GM12865 (cell line): ENCODE measurements at regions not wholly inside any gene's neighbourhood (a gene's known extent, or its start where the extent isn't known, plus 50 kb on each side); places are given as distances from the start of the nearest gene placed in this dataset.

Experiments used
- DNase-seq: peaks from one replicate; pipeline ENCODE4 v3.0.0; 2010; ENCODE audit warnings: low read depth
- H3K4me3 ChIP-seq: 2 replicates; pipeline ENCODE4 v1.5.1; 2011; ENCODE audit warnings: mild to moderate bottlenecking, low read depth, low read length, control low read depth
- TF ChIP-seq, protein P1 (sequence below): IDR thresholded peaks from 2 replicates; pipeline ENCODE4 v1.5.1; 2011; ENCODE audit warnings: low read length, control low read depth, low read depth, inconsistent platforms; ENCODE audit not compliant: insufficient read depth; ENCODE audit errors: missing control alignments

DNA sequence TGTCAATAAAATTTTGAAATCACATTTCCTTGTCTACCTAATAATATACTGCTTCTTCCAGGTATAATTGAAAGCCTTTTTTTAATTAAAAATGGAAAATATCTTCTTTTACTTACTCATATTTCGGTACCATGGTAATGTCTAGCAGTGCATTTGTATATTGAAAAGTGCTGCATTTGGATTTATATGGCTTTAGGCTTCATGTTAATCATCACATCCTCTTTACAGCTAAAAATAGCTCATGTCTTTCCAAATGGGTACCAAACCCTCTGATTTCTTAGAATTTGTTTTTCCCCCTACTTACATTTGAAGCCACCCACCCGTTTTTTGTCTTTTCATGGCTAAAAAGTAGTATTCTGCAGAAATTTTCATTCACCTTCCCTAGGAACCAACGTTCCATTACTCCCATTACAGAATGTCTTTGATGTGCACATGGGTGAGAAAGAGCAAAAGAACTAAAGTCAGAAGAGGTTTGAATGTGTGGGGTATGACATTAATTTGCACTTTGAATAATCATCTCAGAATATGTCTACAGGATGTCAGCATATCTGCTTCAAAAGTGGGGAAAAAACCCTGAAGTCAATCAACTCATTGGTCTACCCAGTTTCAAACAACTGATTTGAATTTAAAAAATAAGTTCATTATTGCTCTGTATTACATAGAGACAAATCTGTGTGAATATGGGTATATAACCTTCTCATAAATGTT, 935.9 kb downstream of the GATA3 start:
- TF ChIP-seq, protein P1, sequence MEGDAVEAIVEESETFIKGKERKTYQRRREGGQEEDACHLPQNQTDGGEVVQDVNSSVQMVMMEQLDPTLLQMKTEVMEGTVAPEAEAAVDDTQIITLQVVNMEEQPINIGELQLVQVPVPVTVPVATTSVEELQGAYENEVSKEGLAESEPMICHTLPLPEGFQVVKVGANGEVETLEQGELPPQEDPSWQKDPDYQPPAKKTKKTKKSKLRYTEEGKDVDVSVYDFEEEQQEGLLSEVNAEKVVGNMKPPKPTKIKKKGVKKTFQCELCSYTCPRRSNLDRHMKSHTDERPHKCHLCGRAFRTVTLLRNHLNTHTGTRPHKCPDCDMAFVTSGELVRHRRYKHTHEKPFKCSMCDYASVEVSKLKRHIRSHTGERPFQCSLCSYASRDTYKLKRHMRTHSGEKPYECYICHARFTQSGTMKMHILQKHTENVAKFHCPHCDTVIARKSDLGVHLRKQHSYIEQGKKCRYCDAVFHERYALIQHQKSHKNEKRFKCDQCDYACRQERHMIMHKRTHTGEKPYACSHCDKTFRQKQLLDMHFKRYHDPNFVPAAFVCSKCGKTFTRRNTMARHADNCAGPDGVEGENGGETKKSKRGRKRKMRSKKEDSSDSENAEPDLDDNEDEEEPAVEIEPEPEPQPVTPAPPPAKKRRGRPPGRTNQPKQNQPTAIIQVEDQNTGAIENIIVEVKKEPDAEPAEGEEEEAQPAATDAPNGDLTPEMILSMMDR, result no peak
- H3K4me3 ChIP-seq, result no peak overlapping the region
- no peak for DNase-seq

DNA sequence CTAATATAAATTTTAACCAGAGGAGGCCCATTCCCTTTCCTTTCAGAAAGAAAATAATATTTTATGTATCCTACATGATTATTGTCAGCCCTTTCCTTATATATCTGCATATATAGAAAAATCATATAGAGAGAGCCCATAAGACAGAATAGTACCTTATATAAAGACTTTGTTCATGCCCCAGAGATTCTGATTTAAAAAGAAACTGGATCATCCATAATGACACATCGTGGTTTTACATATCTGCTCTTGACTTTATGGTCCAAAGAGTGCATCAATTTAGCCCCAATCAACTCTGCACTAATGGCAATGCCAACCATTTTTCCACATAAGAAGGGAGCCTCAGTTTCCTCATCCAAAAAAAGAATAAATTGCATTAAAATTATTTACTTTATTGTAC, 937.5 kb downstream of the GATA3 start:
- TF ChIP-seq, protein P1, result no peak
- no peak overlapping the region for H3K4me3 ChIP-seq
- DNase-seq, result no peak

DNA sequence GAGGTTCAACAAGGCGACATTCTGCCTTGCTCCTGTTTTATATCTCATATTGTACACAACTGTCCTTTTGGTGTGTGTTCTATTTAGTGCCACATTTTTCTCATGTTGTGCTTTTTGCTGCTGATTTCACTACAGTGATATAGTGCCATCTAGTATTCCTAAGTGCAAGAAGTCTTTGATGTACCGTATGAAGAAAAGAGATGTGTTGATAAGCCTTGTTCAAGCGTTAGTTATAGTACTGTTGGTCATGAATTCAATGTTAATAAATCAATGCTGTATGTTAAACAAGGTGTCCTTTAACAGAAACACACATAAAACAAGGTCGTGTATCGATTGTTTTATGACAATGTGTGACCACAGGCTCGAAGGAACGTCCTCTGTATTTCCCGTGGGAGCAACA, 939.4 kb downstream of the GATA3 start:
- TF ChIP-seq, protein P1, result no peak
- DNase-seq, result no peak
- H3K4me3 ChIP-seq, result no peak overlapping the region

DNA sequence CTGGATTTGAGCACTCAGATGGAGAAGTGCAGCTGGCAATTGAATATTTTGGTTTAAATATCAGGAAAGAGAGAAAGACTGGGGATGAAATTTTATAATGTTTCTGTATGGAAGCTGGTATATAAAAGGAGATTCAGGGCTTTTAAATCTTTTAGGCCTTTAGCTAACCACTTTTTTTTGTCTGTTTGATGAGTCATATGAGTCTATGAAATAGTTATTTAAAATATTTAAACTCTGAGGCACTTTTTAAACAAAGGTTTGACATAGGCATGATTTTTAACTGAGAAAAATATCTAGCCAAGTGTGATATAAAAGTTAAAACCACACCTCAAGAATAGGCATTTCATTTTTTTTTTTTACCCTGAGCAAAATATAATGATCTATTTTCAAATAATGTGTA, 944.3 kb downstream of the GATA3 start:
- no peak overlapping the region for H3K4me3 ChIP-seq
- TF ChIP-seq, protein P1, result no peak
- DNase-seq, result no peak

DNA sequence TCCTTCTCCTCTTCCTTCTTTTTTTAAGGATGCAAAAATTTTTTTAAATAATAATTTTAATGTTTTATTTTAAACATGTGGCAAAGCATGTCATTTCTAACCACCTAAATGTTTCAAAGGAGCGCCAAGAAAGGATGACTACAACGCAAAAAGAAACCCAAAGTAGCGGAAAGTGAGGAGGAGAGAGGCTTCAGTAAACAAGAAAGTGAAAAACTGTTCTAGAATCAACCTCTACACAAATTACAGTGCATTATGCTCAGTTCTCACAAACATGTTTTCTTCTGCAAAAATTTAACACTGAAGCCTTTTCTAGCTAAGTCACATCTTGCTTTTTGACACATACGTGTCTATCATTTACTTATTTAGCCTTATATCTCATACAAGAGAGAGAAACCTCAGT, 948.6 kb downstream of the GATA3 start:
- DNase-seq, result no peak
- no peak overlapping the region for H3K4me3 ChIP-seq
- TF ChIP-seq, protein P1, result no peak

DNA sequence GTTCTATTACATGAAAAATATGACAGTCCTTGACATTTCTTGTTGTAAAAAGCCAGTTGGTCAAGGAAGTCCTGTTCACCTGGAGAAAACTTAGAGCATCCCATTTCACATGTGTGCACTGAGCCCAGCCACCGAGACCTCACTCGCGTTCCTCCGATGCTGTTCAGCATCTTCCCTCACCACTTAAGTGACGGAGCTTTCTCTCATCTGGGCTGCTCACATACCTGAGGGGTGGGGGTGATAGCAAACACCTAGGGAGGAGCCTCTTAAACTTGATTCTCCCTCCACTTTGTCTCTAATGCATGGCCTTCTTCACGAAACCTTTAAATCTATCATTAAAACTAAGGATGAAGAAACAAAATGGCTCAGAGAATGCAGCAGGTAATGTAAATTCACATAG, 950.2 kb downstream of the GATA3 start:
- no peak for DNase-seq
- no peak overlapping the region for H3K4me3 ChIP-seq
- TF ChIP-seq, protein P1, result no peak

DNA sequence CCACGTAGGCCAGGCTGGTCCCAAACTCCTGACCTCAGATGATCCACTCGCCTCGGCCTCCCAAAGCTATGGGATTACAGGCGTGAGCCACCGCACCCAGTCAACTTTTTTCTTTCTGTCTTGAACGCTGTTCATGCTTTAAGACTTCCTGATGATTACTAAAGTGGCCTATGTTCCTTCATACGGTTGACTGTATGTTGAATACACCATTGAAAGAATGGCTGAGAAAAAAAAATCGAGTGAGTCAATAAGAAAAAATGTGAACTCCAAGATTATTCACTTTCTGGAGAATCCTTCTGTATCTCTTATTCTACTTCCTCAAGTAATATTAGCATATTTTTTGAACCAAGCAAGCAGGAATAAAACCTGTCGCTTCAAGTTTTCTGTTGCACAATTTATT, 955.0 kb downstream of the GATA3 start:
- no peak overlapping the region for H3K4me3 ChIP-seq
- no peak for DNase-seq
- TF ChIP-seq, protein P1, result no peak
